ENCODE measurements at regions not wholly inside any gene's neighbourhood (a gene's known extent, or its start where the extent isn't known, plus 50 kb on each side); places are given as distances from the start of the nearest gene placed in this dataset.
"Not testable (repeated sequence)": the region's sequence is repeated elsewhere in the genome, so short reads cannot be mapped to it uniquely, and the experiment has no call there.

GRCh38 chr20:29410806-29411457 is 1846.5 kb upstream of the DEFB115 start:
- ATAC-seq (peak; percentile 40), DNase-seq (ENCODE audit: low spot score) (no peak)

- DNase-seq (ENCODE audit: low spot score): not testable (repeated sequence)
- ATAC-seq: peak; percentile 29
Observed at GRCh38 chr20:29411458-29411820, 1846.0 kb upstream of the DEFB115 start.

GRCh38 chr20:29419378-29419777 is 1838.1 kb upstream of the DEFB115 start:
- no peak for ATAC-seq
- no peak for DNase-seq (ENCODE audit: low spot score)

GRCh38 chr20:29427201-29428060 is 1830.0 kb upstream of the DEFB115 start:
- no peak for DNase-seq (ENCODE audit: low spot score)

GRCh38 chr20:29430531-29430930 is 1826.9 kb upstream of the DEFB115 start:
- DNase-seq (ENCODE audit: low spot score) (no peak), ATAC-seq (no peak)

More at GRCh38 chr20:29427201-29428060, 1830.0 kb upstream of the DEFB115 start:
- ATAC-seq: no peak

GRCh38 chr20:29440721-29441120 is 1816.7 kb upstream of the DEFB115 start:
- DNase-seq (ENCODE audit: low spot score); ATAC-seq: not testable (repeated sequence)

- peak; percentile 36 for ATAC-seq
- DNase-seq (ENCODE audit: low spot score): not testable (repeated sequence)
Observed at GRCh38 chr20:29443206-29443781, 1814.2 kb upstream of the DEFB115 start.

- no peak for ATAC-seq
- DNase-seq (ENCODE audit: low spot score): no peak
Observed at GRCh38 chr20:29443819-29444218, 1813.6 kb upstream of the DEFB115 start.

GRCh38 chr20:29445050-29445907 is 1812.2 kb upstream of the DEFB115 start:
- ATAC-seq: peak; percentile 97

GRCh38 chr20:29447517-29448484 is 1809.7 kb upstream of the DEFB115 start:
- not testable (repeated sequence) for DNase-seq (ENCODE audit: low spot score)

More at GRCh38 chr20:29445050-29445907, 1812.2 kb upstream of the DEFB115 start:
- DNase-seq (ENCODE audit: low spot score): peak; percentile 89

GRCh38 chr20:29448806-29449470 is 1808.5 kb upstream of the DEFB115 start:
- no peak for DNase-seq (ENCODE audit: low spot score)
- ATAC-seq: no peak

More at GRCh38 chr20:29447517-29448484, 1809.7 kb upstream of the DEFB115 start:
- not testable (repeated sequence) for ATAC-seq

- DNase-seq (ENCODE audit: low spot score): no peak
- ATAC-seq: no peak
Observed at GRCh38 chr20:29452186-29452585, 1805.3 kb upstream of the DEFB115 start.

GRCh38 chr20:29456987-29457693 is 1800.3 kb upstream of the DEFB115 start:
- not testable (repeated sequence) for ATAC-seq; DNase-seq (ENCODE audit: low spot score)

GRCh38 chr20:29472606-29473005 is 1784.9 kb upstream of the DEFB115 start:
- no peak for DNase-seq (ENCODE audit: low spot score)
- no peak for ATAC-seq

GRCh38 chr20:29492840-29493239 is 1764.6 kb upstream of the DEFB115 start:
- ATAC-seq; DNase-seq (ENCODE audit: low spot score): not testable (repeated sequence)

- DNase-seq (ENCODE audit: low spot score): not testable (repeated sequence)
Observed at GRCh38 chr20:29496767-29497166, 1760.7 kb upstream of the DEFB115 start.

GRCh38 chr20:29497261-29497671 is 1760.2 kb upstream of the DEFB115 start:
- ATAC-seq (peak; percentile 71), DNase-seq (ENCODE audit: low spot score) (peak; percentile 72)

More at GRCh38 chr20:29496767-29497166, 1760.7 kb upstream of the DEFB115 start:
- ATAC-seq: not testable (repeated sequence)

GRCh38 chr20:29497684-29498083 is 1759.8 kb upstream of the DEFB115 start:
- ATAC-seq: not testable (repeated sequence)
- DNase-seq (ENCODE audit: low spot score): peak; percentile 54

All from left lobe of liver (tissue), 2 donors.